Nephron (organoid): ENCODE measurements at regions not wholly inside any gene's neighbourhood (a gene's known extent, or its start where the extent isn't known, plus 50 kb on each side); places are given as distances from the start of the nearest gene placed in this dataset.

Experiments used
- H3K27ac Mint-ChIP-seq, 3 experiments: 2 replicates each; pipeline ENCODE4 v1.8.0; 2020; ENCODE audit warnings: mixed read lengths in 3 of 3, mild to moderate bottlenecking in 2 of 3, moderate library complexity in 1 of 3
- H3K27me3 Mint-ChIP-seq: 2 replicates; pipeline ENCODE4 v1.8.0; 2021; ENCODE audit warnings: low read depth, mild to moderate bottlenecking, moderate library complexity, mixed read lengths
- H3K36me3 Mint-ChIP-seq: 2 replicates; pipeline ENCODE4 v1.8.0; 2020; ENCODE audit warnings: low read depth, mixed read lengths
- H3K4me1 Mint-ChIP-seq: 2 replicates; pipeline ENCODE4 v1.8.0; 2020; ENCODE audit warnings: mixed read lengths
- H3K4me3 Mint-ChIP-seq, 3 experiments: 2 replicates each; pipeline ENCODE4 v1.8.0; 2020; ENCODE audit warnings: mild to moderate bottlenecking in 3 of 3, mixed read lengths in 3 of 3, moderate library complexity in 2 of 3
- H3K9me3 Mint-ChIP-seq: 2 replicates; pipeline ENCODE4 v1.8.0; 2020; ENCODE audit warnings: mixed read lengths
- TF ChIP-seq, protein P1 (sequence below), 3 experiments: fragments of 200-600 bp; sonication (generic); IDR thresholded peaks; one replicate each; pipeline ENCODE4 v1.5.0; 2021; ENCODE audit warnings: antibody characterized with exemption in 3 of 3; ENCODE audit not compliant: unreplicated experiment in 3 of 3

GRCh38 chr4:106522839-106523238 lies 154.3 kb upstream of the GIMD1 start:
- no peaks in the 10 kb centered on the region for H3K36me3 Mint-ChIP-seq
- no peaks in the 10 kb centered on the region for H3K4me1 Mint-ChIP-seq
- no peaks in the 10 kb centered on the region for H3K27me3 Mint-ChIP-seq
- no peak overlapping the region for H3K27ac Mint-ChIP-seq
- no peak overlapping the region for H3K4me3 Mint-ChIP-seq
- H3K9me3 Mint-ChIP-seq: no peaks in the 10 kb centered on the region
- TF ChIP-seq, protein P1, sequence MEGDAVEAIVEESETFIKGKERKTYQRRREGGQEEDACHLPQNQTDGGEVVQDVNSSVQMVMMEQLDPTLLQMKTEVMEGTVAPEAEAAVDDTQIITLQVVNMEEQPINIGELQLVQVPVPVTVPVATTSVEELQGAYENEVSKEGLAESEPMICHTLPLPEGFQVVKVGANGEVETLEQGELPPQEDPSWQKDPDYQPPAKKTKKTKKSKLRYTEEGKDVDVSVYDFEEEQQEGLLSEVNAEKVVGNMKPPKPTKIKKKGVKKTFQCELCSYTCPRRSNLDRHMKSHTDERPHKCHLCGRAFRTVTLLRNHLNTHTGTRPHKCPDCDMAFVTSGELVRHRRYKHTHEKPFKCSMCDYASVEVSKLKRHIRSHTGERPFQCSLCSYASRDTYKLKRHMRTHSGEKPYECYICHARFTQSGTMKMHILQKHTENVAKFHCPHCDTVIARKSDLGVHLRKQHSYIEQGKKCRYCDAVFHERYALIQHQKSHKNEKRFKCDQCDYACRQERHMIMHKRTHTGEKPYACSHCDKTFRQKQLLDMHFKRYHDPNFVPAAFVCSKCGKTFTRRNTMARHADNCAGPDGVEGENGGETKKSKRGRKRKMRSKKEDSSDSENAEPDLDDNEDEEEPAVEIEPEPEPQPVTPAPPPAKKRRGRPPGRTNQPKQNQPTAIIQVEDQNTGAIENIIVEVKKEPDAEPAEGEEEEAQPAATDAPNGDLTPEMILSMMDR (IDR thresholded peaks at IDR 0.05; ENCODE audit: unreplicated experiment in 3 of 3): no peak

DNA sequence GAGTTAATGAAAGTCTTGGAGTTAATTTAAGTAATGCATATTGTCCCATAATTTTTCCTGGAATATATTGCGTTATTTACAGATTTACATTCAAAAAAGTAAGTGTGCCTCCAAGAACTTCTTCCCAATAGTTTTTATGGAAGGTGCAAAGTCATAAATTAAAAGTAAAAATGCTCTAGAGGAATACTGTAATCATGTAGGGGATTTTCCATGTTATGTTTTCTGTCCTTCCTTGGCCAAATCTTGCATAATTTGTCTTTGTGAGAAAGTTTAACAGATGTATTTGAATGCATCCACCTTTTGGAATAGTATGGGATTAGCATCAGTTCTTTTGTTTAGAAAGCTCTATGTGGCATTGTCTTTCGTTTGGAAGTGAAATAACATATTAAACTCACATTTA lies 144.1 kb upstream of the GIMD1 start:
- no peak overlapping the region for H3K27ac Mint-ChIP-seq
- H3K9me3 Mint-ChIP-seq: peaks cover 4% of the 10 kb centered on the region
- H3K4me3 Mint-ChIP-seq: no peak overlapping the region
- TF ChIP-seq, protein P1 (IDR thresholded peaks at IDR 0.05; ENCODE audit: unreplicated experiment in 3 of 3): no peak
- H3K36me3 Mint-ChIP-seq: no peaks in the 10 kb centered on the region
- H3K4me1 Mint-ChIP-seq: no peaks in the 10 kb centered on the region
- H3K27me3 Mint-ChIP-seq: no peaks in the 10 kb centered on the region

DNA sequence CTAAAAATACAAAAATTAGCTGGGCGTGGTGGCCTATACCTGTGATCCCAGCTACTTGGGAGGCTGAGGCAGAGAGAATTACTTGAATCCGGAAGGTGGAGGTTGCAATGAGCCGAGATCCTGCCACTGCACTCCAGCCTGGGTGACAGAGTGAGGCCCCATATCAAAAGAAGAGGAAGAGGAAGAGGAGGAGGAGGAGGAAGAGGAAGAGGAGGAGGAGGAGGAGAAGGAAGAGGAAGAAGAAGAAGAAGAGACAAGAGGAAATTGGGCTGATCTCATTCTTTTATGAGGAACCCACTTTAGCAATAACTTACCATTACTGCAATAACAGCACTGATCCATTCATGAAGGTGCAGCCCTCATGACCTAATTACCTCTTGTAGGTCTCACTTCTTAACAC lies 138.9 kb upstream of the GIMD1 start:
- Mint-ChIP-seq H3K27ac (no peak overlapping the region), H3K9me3 (no peaks in the 10 kb centered on the region), H3K4me1 (peaks cover 14% of the 10 kb centered on the region), H3K4me3 (no peak overlapping the region), H3K36me3 (no peaks in the 10 kb centered on the region), H3K27me3 (no peaks in the 10 kb centered on the region)
- TF ChIP-seq, protein P1 (IDR thresholded peaks at IDR 0.05; ENCODE audit: unreplicated experiment in 3 of 3): no peak

GRCh38 chr4:106503116-106504050 lies 134.8 kb upstream of the GIMD1 start:
- H3K4me3 Mint-ChIP-seq: no peak overlapping the region
- peaks cover 4% of the 10 kb centered on the region for H3K27me3 Mint-ChIP-seq
- peaks cover 3% of the 10 kb centered on the region for H3K9me3 Mint-ChIP-seq
- peak overlapping the region; percentile 19 to 29 (median 21) for H3K27ac Mint-ChIP-seq
- peaks cover 20% of the 10 kb centered on the region for H3K4me1 Mint-ChIP-seq
- H3K36me3 Mint-ChIP-seq: no peaks in the 10 kb centered on the region
- TF ChIP-seq, protein P1 (IDR thresholded peaks at IDR 0.05; ENCODE audit: unreplicated experiment in 3 of 3): no peak

- peaks cover 4% of the 10 kb centered on the region for H3K27me3 Mint-ChIP-seq
- peak overlapping the region in 2 of 3 experiments; percentile 26 to 29 for H3K27ac Mint-ChIP-seq
- peak overlapping the region in 1 of 3 experiments; percentile 5 for H3K4me3 Mint-ChIP-seq
- TF ChIP-seq, protein P1 (IDR thresholded peaks at IDR 0.05; ENCODE audit: unreplicated experiment in 3 of 3): peak; percentile 70 to 78 (median 75)
- peaks cover 20% of the 10 kb centered on the region for H3K4me1 Mint-ChIP-seq
- peaks cover 3% of the 10 kb centered on the region for H3K9me3 Mint-ChIP-seq
- no peaks in the 10 kb centered on the region for H3K36me3 Mint-ChIP-seq
Observed at GRCh38 chr4:106502106-106502699, 133.6 kb upstream of the GIMD1 start.
